BJ (cell line): ENCODE measurements at regions not wholly inside any gene's neighbourhood (a gene's known extent, or its start where the extent isn't known, plus 50 kb on each side); places are given as distances from the start of the nearest gene placed in this dataset.

ENCODE experiments used
- CTCF ChIA-PET: fragments of 350-600 bp; formaldehyde crosslinking; extraction: SDS; loops from one replicate; lab custom pipeline; 2021; ENCODE audit warnings: antibody characterized with exemption, inconsistent platforms; lab: Yijun Ruan, JAX
- POLR2A ChIA-PET: fragments of 300-600 bp; sonication (Branson Sonifier 250); formaldehyde crosslinking; extraction: SDS; loops from one replicate; lab custom pipeline; 2021; ENCODE audit warnings: antibody characterized with exemption; lab: Charles Lee
- DNase-seq: peaks from one replicate; pipeline ENCODE4 v3.0.0-alpha.2; 2011; ENCODE audit warnings: low read depth
- H3K27me3 ChIP-seq: 2 replicates; pipeline ENCODE4 v1.6.0; 2011; ENCODE audit warnings: low read length; ENCODE audit not compliant: control insufficient read depth, insufficient read depth
- H3K36me3 ChIP-seq: 2 replicates; pipeline ENCODE4 v1.5.1; 2011; ENCODE audit warnings: low read length; ENCODE audit not compliant: control insufficient read depth, insufficient read depth
- H3K4me3 ChIP-seq: 2 replicates; pipeline ENCODE4 v1.5.1; 2011; ENCODE audit warnings: low read depth, mild to moderate bottlenecking, control low read depth, low read length
- CTCF ChIP-seq: IDR thresholded peaks from 2 replicates; pipeline ENCODE4 v1.5.1; 2011; ENCODE audit warnings: low read depth, mild to moderate bottlenecking, control low read depth, inconsistent platforms, low read length, moderate library complexity; ENCODE audit not compliant: insufficient read depth

- no peak overlapping the region for H3K4me3 ChIP-seq
- CTCF ChIA-PET, result interaction anchor here (0.7 kb wide), 1 partner anchor 11 kb away, joined by 3 read pairs; no protein-coding TSS in a partner anchor
- H3K36me3 ChIP-seq, result no peaks in the 10 kb centered on the region
- no peak for DNase-seq
- H3K27me3 ChIP-seq, result no peaks in the 10 kb centered on the region
- no peak for TF ChIP-seq CTCF
- POLR2A ChIA-PET, result no interaction called here
Observed at GRCh38 chr15:53831907-53832770, 72.7 kb upstream of the WDR72 start.

GRCh38 chr15:53830707-53831386 is 71.4 kb upstream of the WDR72 start:
- H3K27me3 ChIP-seq, result no peaks in the 10 kb centered on the region
- no peak for DNase-seq
- no peak overlapping the region for H3K4me3 ChIP-seq
- H3K36me3 ChIP-seq, result no peaks in the 10 kb centered on the region
- POLR2A ChIA-PET, result no interaction called here
- TF ChIP-seq CTCF, result no peak
- CTCF ChIA-PET, result no interaction called here

- no peaks in the 10 kb centered on the region for H3K27me3 ChIP-seq
- ChIA-PET POLR2A (no interaction called here), CTCF (no interaction called here)
- no peaks in the 10 kb centered on the region for H3K36me3 ChIP-seq
- DNase-seq, result no peak
- no peak overlapping the region for H3K4me3 ChIP-seq
- no peak for TF ChIP-seq CTCF
Observed at GRCh38 chr15:53829923-53830459, 70.5 kb upstream of the WDR72 start.

- POLR2A ChIA-PET, result no interaction called here
- H3K36me3 ChIP-seq, result no peaks in the 10 kb centered on the region
- CTCF ChIA-PET, result no interaction called here
Observed at GRCh38 chr15:53829471-53829870, 70.0 kb upstream of the WDR72 start.

More at GRCh38 chr15:53829471-53829870, 70.0 kb upstream of the WDR72 start:
- Histone ChIP-seq H3K27me3 (no peaks in the 10 kb centered on the region), H3K4me3 (no peak overlapping the region)
- no peak for DNase-seq
- TF ChIP-seq CTCF, result no peak
